IMR-90 (cell line): ENCODE measurements at regions not wholly inside any gene's neighbourhood (a gene's known extent, or its start where the extent isn't known, plus 50 kb on each side); places are given as distances from the start of the nearest gene placed in this dataset.

Experiments used
- ATAC-seq: fragments of 200-7000 bp; cut with Tn5 transposase; 2 replicates; pipeline ENCODE4 v1.9.1; 2020; ENCODE audit warnings: low read depth, mild to moderate bottlenecking, moderate library complexity
- BruUV-seq: library from RNA; stranded (reverse); fragments of 400-500 nt; replicated peaks from 2 replicates; lab custom pipeline; 2021; lab: Mats Ljungman, UMichigan
- CTCF ChIA-PET: fragments of 300-600 bp; formaldehyde crosslinking; extraction: SDS; loops from one replicate; lab custom pipeline; 2021; ENCODE audit warnings: antibody characterized with exemption; lab: Yijun Ruan, JAX
- POLR2A ChIA-PET: fragments of 300-600 bp; sonication (Branson Sonifier 250); formaldehyde crosslinking; loops from one replicate; lab custom pipeline; 2022; ENCODE audit warnings: antibody characterized with exemption; ENCODE audit not compliant: unreplicated experiment; lab: Charles Lee
- DNase-seq: peaks from one replicate; pipeline ENCODE4 v3.0.0; 2013
- H2AFZ ChIP-seq: replicated peaks from 2 replicates; pipeline ENCODE3; 2013; ENCODE audit warnings: low read length, mild to moderate bottlenecking; ENCODE audit not compliant: poor library complexity
- H2AK5ac ChIP-seq: 2 replicates; pipeline ENCODE4 v1.6.1; 2013; ENCODE audit warnings: low read depth, low read length, inconsistent platforms
- H2AK9ac ChIP-seq: replicated peaks from 2 replicates; pipeline ENCODE3; 2013; ENCODE audit warnings: mild to moderate bottlenecking, low read depth, low read length, moderate library complexity; ENCODE audit not compliant: poor library complexity
- H2BK120ac ChIP-seq: 2 replicates; pipeline ENCODE4 v1.6.1; 2013; ENCODE audit warnings: low read depth, low read length, inconsistent platforms
- H2BK15ac ChIP-seq: 3 replicates; pipeline ENCODE4 v1.6.1; 2013; ENCODE audit warnings: low read depth, low read length, inconsistent platforms
- H2BK20ac ChIP-seq: 2 replicates; pipeline ENCODE4 v1.6.1; 2013; ENCODE audit warnings: low read depth, mild to moderate bottlenecking, inconsistent platforms, low read length, moderate library complexity
- H2BK5ac ChIP-seq: 2 replicates; pipeline ENCODE4 v1.6.1; 2013; ENCODE audit warnings: mild to moderate bottlenecking, low read depth, low read length, inconsistent platforms; ENCODE audit not compliant: poor library complexity, severe bottlenecking
- H3K14ac ChIP-seq: replicated peaks from 2 replicates; pipeline ENCODE4 v1.6.1; 2013; ENCODE audit warnings: low read depth, low read length, inconsistent platforms
- H3K18ac ChIP-seq: 2 replicates; pipeline ENCODE4 v1.6.1; 2013; ENCODE audit warnings: low read depth, low read length, control low read depth
- H3K23ac ChIP-seq: 2 replicates; pipeline ENCODE4 v1.6.1; 2013; ENCODE audit warnings: low read depth, low read length, inconsistent platforms
- H3K27ac ChIP-seq: 2 replicates; pipeline ENCODE4 v1.5.1; 2013; ENCODE audit warnings: mild to moderate bottlenecking, control low read depth, low read length; ENCODE audit not compliant: insufficient read depth
- H3K27me3 ChIP-seq: 2 replicates; pipeline ENCODE4 v1.6.1; 2013; ENCODE audit warnings: low read length; ENCODE audit not compliant: control insufficient read depth, insufficient read depth
- H3K36me3 ChIP-seq: 2 replicates; pipeline ENCODE4 v1.6.1; 2013; ENCODE audit warnings: low read length, mixed read lengths; ENCODE audit not compliant: control insufficient read depth, insufficient read depth
- H3K4ac ChIP-seq: 2 replicates; pipeline ENCODE4 v1.6.1; 2013; ENCODE audit warnings: low read depth, low read length, inconsistent platforms
- H3K4me1 ChIP-seq: 2 replicates; pipeline ENCODE4 v1.6.1; 2013; ENCODE audit warnings: low read length, mixed read lengths; ENCODE audit not compliant: control insufficient read depth, insufficient read depth
- H3K4me2 ChIP-seq: 2 replicates; pipeline ENCODE4 v1.6.1; 2013; ENCODE audit warnings: low read depth, mild to moderate bottlenecking, control low read depth, low read length, moderate library complexity
- H3K4me3 ChIP-seq: 2 replicates; pipeline ENCODE4 v1.5.1; 2013; ENCODE audit warnings: low read depth, mild to moderate bottlenecking, control low read depth, low read length, moderate library complexity; ENCODE audit not compliant: insufficient read depth
- H3K56ac ChIP-seq: 2 replicates; pipeline ENCODE4 v1.6.1; 2013; ENCODE audit warnings: low read length, inconsistent platforms; ENCODE audit not compliant: insufficient read depth; ENCODE audit errors: extremely low read depth
- H3K79me1 ChIP-seq, 2 experiments: 2 replicates each; pipeline ENCODE4 v1.6.1; 2013; ENCODE audit warnings: low read length in 2 of 2, inconsistent platforms in 1 of 2, low read depth in 1 of 2
- H3K9ac ChIP-seq: 2 replicates; pipeline ENCODE4 v1.6.1; 2013; ENCODE audit warnings: low read depth, low read length, control low read depth
- H3K9me1 ChIP-seq: 2 replicates; pipeline ENCODE4 v1.6.1; 2013; ENCODE audit warnings: low read length, inconsistent platforms; ENCODE audit not compliant: insufficient read depth
- H3K9me3 ChIP-seq: 2 replicates; pipeline ENCODE4 v1.6.1; 2013; ENCODE audit warnings: low read length; ENCODE audit not compliant: control insufficient read depth, insufficient read depth
- H4K20me1 ChIP-seq: 2 replicates; pipeline ENCODE4 v1.6.1; 2013; ENCODE audit warnings: low read length, inconsistent platforms; ENCODE audit not compliant: insufficient read depth
- H4K5ac ChIP-seq: 2 replicates; pipeline ENCODE4 v1.6.1; 2013; ENCODE audit warnings: mild to moderate bottlenecking, low read depth, low read length, control low read depth
- H4K8ac ChIP-seq, 2 experiments: 2 replicates each; pipeline ENCODE4 v1.6.1; 2013; ENCODE audit warnings: low read depth in 2 of 2, low read length in 2 of 2, control low read depth in 1 of 2, inconsistent platforms in 1 of 2
- H4K91ac ChIP-seq: 2 replicates; pipeline ENCODE4 v1.6.1; 2013; ENCODE audit warnings: low read depth, low read length, inconsistent platforms; ENCODE audit not compliant: insufficient read depth
- BHLHE40 ChIP-seq: fragments of 150-350 bp; IDR thresholded peaks from 2 replicates; pipeline ENCODE4 v1.6.1; 2016; ENCODE audit warnings: mild to moderate bottlenecking, low read depth, low read length
- CEBPB ChIP-seq: IDR thresholded peaks from 2 replicates; pipeline ENCODE4 v1.6.1; 2012; ENCODE audit warnings: low read depth, low read length, improper control_type of control experiment
- CHD1 ChIP-seq: IDR thresholded peaks from 2 replicates; pipeline ENCODE4 v1.6.1; 2012; ENCODE audit warnings: low read depth, low read length, improper control_type of control experiment
- MAFK ChIP-seq: IDR thresholded peaks from 2 replicates; pipeline ENCODE4 v1.6.1; 2012; ENCODE audit warnings: low read depth, low read length, improper control_type of control experiment
- MAZ ChIP-seq: IDR thresholded peaks from 2 replicates; pipeline ENCODE4 v1.6.1; 2012; ENCODE audit warnings: low read depth, mild to moderate bottlenecking, low read length, improper control_type of control experiment, moderate library complexity, borderline replicate concordance
- MXI1 ChIP-seq: IDR thresholded peaks from 2 replicates; pipeline ENCODE4 v1.6.1; 2012; ENCODE audit warnings: low read depth, mild to moderate bottlenecking, low read length, moderate library complexity, borderline replicate concordance
- RAD21 ChIP-seq: IDR thresholded peaks from 2 replicates; pipeline ENCODE4 v1.6.1; 2012; ENCODE audit warnings: low read length, improper control_type of control experiment
- dilution Hi-C: fragments of 300-500 bp; cut with HindIII; formaldehyde crosslinking; loops from one replicate; pipeline ENCODE4 v1.14.3; 2018; ENCODE audit warnings: low sequenced_read_pairs; ENCODE audit not compliant: unreplicated experiment
- in situ Hi-C: fragments of 300-500 bp; cut with MboI; formaldehyde crosslinking; loops from 3 replicates; pipeline ENCODE4 v1.14.3; 2019; ENCODE audit warnings: low sequenced_read_pairs, inconsistent platforms, mixed read lengths
- intact Hi-C: fragments of 100-400 bp; cut with micrococcal nuclease; formaldehyde crosslinking; loops from 2 replicates; pipeline ENCODE4 v1.10.0; 2022
- TF ChIP-seq, protein P1 (sequence below): conservative IDR thresholded peaks from 2 replicates; pipeline ENCODE4 v1.5.1; 2012; ENCODE audit warnings: mild to moderate bottlenecking, low read depth, low read length, improper control_type of control experiment

GRCh38 chr3:132265028-132265427, 52.2 kb upstream of the ACP3 start:
- Histone ChIP-seq H2AFZ (no peak overlapping the region), H2AK9ac (no peak overlapping the region), H3K4me1 (no peaks in the 10 kb centered on the region), H3K36me3 (no peaks in the 10 kb centered on the region), H3K23ac (no peak overlapping the region), H3K79me1 (no peaks in the 10 kb centered on the region), H4K5ac (no peak overlapping the region), H2BK20ac (no peak overlapping the region), H3K27ac (no peak overlapping the region), H2BK120ac (no peak overlapping the region), H3K9me1 (peaks cover 4% of the 10 kb centered on the region; the same call in 1 of the 2 replicates), H4K91ac (no peak overlapping the region), H3K4me2 (no peak overlapping the region), H4K20me1 (no peaks in the 10 kb centered on the region), H3K27me3 (no peaks in the 10 kb centered on the region; the same call in 1 of the 2 replicates), H3K4ac (no peak overlapping the region), H2BK5ac (no peak overlapping the region), H3K14ac (no peak overlapping the region), H4K8ac (no peak overlapping the region), H3K9ac (no peak overlapping the region), H3K4me3 (no peak overlapping the region), H3K18ac (no peak overlapping the region), H2BK15ac (no peak overlapping the region), H2AK5ac (no peak overlapping the region), H3K56ac (no peak overlapping the region), H3K9me3 (no peaks in the 10 kb centered on the region)
- in situ Hi-C loops (loop anchor here (25.0 kb wide), 1 partner anchor 372 kb away; no protein-coding TSS in a partner anchor), intact Hi-C loops (no loop called here), dilution Hi-C loops (no loop called here)
- CTCF ChIA-PET = no interaction called here
- ATAC-seq (no peak), DNase-seq (no peak)
- POLR2A ChIA-PET = no interaction called here
- TF ChIP-seq BHLHE40 = no peak
- no peak for TF ChIP-seq CHD1
- TF ChIP-seq, protein P1, sequence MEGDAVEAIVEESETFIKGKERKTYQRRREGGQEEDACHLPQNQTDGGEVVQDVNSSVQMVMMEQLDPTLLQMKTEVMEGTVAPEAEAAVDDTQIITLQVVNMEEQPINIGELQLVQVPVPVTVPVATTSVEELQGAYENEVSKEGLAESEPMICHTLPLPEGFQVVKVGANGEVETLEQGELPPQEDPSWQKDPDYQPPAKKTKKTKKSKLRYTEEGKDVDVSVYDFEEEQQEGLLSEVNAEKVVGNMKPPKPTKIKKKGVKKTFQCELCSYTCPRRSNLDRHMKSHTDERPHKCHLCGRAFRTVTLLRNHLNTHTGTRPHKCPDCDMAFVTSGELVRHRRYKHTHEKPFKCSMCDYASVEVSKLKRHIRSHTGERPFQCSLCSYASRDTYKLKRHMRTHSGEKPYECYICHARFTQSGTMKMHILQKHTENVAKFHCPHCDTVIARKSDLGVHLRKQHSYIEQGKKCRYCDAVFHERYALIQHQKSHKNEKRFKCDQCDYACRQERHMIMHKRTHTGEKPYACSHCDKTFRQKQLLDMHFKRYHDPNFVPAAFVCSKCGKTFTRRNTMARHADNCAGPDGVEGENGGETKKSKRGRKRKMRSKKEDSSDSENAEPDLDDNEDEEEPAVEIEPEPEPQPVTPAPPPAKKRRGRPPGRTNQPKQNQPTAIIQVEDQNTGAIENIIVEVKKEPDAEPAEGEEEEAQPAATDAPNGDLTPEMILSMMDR = no peak
- TF ChIP-seq MAZ = no peak
- no peak for TF ChIP-seq RAD21
- no peak for TF ChIP-seq CEBPB
- TF ChIP-seq MAFK = no peak
- TF ChIP-seq MXI1 = no peak
- no TSS peak for BruUV-seq
